ENCODE measurements at regions not wholly inside any gene's neighbourhood (a gene's known extent, or its start where the extent isn't known, plus 50 kb on each side); places are given as distances from the start of the nearest gene placed in this dataset.
"Not testable (repeated sequence)": the region's sequence is repeated elsewhere in the genome, so short reads cannot be mapped to it uniquely, and the experiment has no call there.

DNA sequence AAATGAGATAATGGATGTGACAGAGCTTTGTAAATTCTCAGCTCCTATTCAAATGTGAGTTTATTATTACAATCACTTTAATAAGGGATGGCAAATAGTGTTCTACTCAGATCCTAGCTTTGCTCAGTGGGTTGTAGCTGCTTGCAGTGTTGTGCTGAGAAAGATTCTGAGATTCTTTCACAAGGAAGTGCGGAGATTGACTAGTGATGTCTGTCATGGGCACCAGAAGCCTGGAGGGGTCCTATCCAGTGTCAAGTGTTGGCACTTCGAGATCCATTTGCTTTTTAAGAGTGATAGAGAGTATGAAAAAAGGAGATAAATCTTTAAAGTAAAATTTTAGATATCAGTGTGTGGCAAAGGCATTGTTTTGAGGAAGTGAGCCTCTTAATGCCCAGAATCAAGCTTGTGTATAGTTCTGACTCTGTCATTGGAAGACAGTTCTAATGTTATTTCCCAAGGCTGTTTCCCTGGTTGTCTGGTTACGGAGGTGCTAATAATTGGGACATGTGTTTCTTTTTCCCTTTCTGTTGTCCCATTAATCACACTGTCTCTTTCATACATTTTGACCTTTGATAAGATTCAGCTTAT, 181.7 kb upstream of the SPRED2 start:
- no peak for DNase-seq (ENCODE audit: low spot score)

DNA sequence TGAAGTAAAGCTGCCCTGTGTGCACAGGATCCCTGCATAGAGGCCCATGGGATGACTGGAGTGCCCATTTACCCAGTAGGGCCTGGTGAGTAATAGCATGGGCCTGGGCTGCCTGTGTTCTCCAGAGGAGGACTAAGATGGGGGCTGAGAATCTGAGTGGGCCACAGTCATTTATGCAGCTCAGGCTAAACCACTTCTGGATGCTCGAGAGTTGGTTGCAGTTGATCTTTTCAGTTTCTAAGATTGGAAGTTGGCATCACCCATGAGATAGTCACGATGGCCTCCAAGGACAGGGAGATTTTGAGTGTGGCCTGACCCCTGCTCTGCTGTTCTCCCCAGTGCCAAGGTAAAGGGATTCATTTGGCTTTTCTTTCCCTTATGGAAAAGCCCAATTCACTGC, 179.1 kb upstream of the SPRED2 start:
- no peak for DNase-seq (ENCODE audit: low spot score)

DNA sequence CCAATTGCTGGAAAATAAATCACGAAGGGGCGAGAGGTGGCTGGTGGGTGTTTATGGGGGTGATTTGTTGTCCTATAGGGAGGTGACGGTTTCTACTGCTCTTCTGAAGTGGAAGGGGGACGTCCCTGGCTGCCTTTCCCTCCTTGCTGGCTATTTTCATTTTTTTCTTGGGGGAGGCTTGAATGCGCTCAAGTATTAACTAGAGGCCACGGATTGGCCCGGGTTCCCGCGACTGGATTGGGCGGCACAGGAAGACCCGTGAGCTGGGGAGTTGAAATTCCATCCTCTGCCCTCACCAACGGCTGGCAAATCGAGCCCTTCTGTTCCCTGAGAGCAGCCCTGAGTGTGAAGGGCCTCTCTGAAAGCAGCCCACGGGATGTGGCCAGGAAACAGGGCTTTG, 176.5 kb upstream of the SPRED2 start:
- no peak for DNase-seq (ENCODE audit: low spot score)

DNA sequence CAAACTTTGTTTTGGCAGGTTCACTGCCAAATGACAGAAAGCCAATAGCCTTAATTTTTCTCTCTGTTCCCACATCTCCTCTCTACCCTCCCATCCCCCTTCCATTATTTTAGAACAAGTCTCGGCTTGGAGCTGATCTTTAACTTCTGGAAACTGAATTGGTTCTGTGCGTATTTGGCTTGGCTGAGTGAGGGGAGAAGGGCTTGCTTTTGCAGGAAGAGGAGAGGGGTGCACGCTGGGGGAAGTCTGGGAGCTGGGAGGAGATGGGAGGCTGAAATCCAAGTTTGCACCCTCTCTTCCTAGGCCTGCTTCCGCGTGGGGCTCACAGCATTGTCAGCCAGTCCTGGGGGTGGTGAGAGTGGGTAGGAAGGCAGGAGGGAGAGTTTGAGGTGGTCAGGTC, 176.1 kb upstream of the SPRED2 start:
- DNase-seq (ENCODE audit: low spot score), result no peak

DNA sequence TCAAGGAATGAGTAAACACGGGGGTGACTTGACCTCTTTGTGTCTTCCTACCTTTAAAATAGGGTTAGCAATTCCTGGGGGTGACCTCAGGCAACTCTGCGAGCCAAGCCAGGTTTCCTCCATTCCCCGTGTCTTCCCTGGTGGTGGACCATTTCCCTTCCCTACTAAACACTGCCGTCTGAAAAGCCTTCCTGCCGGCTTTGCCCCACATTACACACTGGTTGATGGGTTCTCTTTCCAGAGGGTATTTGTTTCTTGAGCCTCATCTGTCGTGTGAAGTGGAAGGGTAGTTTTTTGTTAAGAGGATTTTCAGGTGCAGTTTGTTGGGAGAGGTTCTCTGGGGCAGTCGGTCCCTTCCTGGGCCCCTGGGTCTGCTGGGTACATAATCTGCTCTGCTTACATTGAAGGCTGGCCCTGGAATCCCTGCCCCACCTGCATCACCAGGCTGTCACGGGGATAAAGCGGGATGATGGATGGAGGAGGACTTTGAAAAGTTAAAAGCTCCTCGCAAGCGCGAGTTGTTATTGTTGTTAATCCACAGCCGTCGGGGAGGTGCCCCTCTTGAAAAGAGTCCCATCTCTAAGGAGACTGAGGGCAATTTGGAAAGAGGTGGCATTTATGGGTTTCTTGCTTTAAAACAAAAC, 175.4 kb upstream of the SPRED2 start:
- no peak for DNase-seq (ENCODE audit: low spot score)

DNA sequence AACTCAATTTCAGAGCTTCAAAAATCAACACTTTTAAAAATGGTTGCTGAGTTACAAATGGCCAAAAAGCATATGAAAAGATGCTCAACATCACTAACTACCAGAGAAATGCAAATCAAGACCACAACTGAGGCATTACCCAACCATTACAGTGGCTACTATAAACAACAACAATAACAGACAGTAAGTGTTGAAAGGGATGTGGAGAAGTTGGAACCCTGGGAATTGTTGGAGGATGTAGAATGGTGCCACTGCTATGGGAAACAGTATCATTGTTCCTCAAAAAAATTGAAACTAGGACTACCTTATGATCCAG, 173.3 kb upstream of the SPRED2 start:
- no peak for DNase-seq (ENCODE audit: low spot score)

DNA sequence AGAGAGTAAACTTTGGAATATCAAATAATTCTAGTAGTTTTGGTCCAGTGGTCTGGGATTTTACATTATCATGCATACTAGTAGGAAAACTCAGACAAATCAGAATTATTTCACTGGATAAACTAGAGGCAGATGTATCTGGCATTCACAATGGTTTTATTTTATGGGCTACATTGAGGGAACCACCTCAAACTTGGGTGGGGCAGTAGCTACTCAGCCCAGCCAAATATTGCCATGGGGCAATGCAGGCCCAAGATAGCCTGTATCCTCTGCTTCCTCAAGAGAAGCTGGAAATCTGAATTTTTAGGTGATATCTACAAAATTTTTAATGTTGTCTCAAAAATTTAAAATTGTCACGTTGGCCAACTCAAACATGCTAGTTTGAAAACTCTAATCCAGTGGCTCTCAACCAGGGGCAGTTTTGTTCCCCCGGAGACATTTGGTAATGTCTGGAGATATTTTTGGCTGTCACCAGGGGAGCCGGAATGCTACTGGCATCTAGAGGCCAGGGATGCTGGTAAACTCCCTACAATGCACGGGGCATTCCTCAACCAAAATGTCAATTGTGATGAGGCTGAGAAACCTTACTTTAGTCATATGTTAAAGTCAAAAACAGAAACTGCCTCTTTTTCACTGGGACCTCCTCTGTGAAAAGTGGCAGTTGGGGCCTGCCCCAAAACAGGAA, 172.8 kb upstream of the SPRED2 start:
- no peak for DNase-seq (ENCODE audit: low spot score)

DNA sequence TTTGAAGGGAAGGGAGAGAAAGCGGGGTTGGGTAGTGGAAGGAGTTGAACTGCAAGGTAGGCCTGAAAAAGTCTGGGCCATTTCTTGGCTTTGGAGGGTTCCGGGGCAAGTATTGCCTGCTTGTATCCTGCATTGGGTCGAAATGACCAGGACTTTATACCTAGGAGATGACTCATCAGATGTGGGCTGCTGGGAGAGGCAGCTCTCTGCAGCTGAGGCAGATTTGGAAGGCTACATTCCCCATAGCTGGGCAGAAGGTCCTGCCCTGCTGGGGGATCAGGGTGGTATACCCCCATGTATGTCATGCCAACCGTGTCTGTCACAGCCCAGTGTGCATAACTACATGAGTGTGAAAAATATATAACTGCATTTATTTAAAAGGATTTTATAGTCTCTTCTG, 171.8 kb upstream of the SPRED2 start:
- peak; percentile 8 for DNase-seq (ENCODE audit: low spot score)

DNA sequence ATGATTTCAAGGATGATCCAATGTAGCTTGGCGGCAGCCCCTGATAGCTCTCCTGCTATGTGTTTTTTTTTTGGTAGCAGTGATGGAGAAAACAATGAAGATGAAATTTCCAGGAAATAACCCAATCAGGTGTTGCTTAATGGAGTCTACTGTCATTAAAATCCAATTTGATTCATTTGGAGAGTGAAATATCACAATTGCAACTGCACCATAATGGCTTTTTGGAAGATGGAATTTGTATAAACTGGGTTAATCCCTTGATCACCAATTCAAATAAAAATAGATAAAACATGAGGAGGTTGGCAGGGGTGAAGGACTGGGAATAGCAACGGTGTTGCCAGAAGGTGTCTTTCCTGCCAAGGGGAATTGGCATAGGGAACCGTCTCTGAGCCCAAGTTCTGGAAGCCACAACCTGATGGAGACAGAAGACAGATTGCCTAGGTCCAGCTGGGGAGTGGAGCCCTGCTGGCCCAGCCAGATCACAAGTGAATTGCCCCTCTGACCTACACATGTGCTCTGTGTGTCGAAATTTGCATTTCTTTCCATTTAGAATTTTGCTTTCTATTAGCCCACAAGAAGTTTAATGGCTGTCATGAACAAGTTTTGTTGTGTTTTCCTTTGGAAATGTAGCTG, 170.3 kb upstream of the SPRED2 start:
- DNase-seq (ENCODE audit: low spot score), result no peak

DNA sequence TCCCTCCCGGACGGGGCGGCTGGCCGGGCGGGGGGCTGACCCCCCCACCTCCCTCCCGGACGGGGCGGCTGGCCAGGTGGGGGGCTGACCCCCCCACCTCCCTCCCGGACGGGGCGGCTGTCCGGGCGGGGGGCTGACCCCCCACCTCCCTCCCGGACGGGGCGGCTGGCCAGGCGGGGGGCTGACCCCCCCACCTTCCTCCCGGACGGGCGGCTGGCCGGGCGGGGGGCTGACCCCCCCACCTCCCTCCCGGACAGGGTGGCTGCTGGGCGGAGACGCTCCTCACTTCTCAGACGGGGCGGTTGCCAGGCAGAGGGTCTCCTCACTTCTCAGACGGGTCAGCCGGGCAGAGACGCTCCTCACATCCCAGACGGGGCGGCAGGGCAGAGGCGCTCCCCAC, 168.5 kb upstream of the SPRED2 start:
- not testable (repeated sequence) for DNase-seq (ENCODE audit: low spot score)

DNA sequence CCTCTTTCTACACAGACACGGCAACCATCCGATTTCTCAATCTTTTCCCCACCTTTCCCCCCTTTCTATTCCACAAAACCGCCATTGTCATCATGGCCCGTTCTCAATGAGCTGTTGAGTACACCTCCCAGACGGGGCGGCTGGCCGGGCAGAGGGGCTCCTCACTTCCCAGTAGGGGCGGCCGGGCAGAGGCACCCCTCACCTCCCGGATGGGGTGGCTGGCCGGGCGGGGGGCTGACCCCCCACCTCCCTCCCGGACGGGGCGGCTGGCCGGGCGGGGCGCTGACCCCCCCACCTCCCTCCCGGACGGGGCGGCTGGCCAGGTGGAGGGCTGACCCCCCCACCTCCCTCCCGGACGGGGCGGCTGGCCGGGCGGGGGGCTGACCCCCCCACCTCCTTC, 168.0 kb upstream of the SPRED2 start:
- DNase-seq (ENCODE audit: low spot score), result not testable (repeated sequence)

DNA sequence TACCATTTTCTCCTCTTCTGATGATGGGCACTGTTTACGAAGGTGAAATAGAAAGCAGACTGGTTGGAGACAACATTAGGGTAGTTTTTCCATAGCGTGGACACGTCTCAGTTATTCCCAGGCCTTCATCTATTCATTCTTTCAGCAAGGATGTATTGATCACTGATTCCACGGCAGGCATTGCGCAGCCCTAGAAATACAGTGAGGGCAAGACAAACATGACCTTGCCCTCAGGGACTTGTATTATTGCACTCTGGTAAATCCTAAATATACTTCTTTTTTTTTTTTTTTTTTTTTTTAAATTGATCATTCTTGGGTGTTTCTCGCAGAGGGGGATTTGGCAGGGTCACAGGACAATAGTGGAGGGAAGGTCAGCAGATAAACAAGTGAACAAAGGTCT, 167.3 kb upstream of the SPRED2 start:
- no peak for DNase-seq (ENCODE audit: low spot score)

DNA sequence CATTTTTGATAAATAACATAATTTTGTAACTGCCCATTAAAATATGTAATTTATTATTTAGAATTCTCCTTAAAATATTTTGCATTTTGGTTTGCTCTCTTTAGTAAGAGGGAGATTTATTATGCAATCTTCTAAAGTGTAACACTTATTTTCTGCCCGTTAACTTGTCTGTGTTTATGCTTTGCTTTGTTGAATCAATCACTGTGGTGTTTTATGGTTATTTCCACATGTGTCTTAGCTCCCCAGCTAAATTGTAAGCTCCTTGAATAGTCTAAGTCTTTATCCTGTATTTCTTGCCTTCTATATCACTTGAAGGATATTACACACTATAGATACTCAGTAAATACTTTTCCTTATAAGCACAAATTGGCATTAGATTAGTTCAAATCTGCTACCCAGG, 166.6 kb upstream of the SPRED2 start:
- no peak for DNase-seq (ENCODE audit: low spot score)

DNA sequence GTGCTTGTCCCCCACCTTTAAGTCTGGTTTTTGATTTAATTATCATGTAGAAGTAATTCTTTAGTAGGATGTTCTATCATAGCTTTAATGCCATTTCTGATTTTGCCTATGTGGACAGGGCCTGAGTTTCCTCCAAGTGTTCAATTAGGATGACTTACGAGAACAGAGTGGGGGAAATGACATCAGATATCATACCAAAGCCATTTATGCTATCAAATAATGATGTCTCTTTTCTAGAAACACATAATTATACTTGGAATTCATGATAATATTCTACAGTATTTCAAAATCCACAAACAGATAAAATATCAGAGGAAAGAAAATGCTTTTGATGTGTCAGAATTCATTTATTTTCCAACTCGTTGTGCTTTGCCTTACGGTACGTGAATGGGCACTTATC, 165.9 kb upstream of the SPRED2 start:
- no peak for DNase-seq (ENCODE audit: low spot score)

DNA sequence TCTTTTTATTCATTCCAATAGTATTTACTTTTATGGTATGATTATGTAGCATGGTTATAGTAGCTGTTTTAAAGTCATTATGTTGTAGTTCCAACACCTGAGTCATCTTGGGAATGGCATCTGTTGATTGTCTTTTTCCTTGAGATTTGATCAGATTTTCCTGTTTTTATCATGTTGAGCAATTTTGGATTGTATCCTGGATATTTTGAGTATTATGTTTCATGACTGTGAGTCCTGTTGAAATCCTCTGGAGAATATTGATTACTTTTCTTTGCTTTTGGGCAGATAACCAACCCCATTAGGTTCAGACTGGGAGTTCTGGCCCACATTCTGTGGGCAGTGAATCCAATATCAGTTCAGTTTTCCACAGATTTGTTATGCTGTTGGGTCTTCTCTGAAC, 163.2 kb upstream of the SPRED2 start:
- no peak for DNase-seq (ENCODE audit: low spot score)

DNA sequence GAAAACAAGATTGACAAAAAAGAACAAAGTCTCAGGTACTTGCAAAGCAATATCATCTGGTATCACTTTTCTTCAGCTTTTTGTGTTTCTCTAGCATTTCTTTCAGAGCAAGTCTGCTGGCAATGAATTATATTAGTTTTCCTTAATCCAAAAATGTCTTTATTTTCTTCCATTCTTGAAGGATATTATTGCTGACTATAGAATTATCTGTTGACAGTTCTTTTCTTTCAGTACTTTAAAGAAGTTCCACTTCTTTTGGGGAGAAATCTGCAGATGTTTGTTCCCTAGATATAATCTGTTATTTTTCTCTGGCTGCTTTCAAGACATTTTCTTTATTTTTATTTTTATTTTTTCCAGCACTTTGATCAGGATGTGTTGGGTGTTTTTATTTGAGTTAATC, 161.8 kb upstream of the SPRED2 start:
- DNase-seq (ENCODE audit: low spot score), result no peak

DNA sequence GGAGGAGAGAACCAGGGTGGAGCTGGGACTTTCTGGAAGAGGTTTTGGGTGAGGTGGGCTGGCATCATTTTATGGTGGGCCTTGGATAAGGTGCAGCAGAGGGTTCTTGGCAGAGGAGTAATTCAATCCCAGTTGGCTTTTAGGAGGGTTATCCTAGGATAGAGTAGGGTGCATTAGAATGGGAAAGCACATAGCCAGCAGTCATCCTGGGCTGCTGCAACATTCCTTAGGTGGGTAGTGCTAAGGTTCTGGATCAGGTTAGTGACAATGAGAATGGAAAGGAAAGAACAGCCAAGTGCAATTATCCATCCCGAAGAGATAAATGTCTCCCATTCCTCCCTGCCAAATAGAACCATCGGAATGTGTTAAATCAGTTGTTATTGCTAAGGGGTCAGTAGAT, 157.3 kb upstream of the SPRED2 start:
- no peak for DNase-seq (ENCODE audit: low spot score)

DNA sequence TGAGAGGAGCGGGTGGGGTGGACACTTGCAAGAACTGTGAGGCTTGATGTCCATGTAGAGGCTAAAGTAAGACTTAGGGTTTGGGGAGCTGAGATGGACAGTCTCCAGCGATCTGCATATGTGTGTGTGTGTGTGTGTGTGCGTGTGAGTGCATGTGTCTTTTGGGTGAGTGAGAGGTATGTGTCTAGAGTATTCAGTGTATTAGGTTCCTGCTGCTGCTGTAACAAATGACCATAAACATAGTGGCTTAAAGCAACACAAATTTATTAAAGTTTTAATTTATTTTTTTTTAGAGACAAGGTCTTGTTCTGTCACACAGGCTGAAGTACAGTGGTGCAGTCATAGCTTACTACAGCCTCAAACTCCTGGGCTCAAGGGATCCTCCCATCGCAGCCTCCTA, 155.4 kb upstream of the SPRED2 start:
- no peak for DNase-seq (ENCODE audit: low spot score)

DNA sequence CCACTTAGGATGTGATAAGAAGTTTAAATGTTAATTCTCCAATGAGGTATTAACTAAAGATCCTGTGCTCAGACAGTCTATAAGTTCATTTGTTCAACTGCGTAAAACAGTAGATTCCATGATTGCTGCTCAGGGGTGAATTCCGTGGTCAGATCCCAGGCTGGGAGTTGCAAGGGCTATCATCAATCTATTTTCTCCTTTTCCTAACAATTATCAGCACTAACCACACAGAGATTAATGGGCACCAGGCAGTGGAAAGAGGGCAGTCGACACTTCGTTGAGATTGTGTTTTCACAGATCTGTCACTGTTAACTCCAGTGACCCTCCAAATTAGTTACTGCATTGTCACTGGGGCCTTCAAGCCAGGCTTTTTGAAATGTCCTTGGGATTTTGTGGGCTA, 154.1 kb upstream of the SPRED2 start:
- no peak for DNase-seq (ENCODE audit: low spot score)

DNA sequence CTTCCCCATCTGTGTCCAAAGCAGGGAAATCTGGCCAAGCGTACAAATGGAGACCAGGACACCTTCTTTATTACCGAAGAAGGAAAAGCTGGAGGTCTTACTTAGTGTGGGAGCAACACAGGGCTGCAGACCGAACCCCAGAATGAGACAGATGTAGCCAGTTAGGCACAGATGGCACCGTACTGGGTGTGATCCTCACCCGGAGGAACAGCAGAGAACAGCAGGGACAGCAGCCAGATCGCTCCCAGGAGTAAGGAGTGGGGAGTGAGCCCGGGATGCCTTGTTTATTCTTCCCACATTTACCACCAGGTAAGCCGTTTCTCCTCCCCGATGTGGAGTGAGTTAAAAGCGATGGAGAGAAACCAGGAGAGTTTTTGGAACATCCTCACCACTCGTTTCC, 150.7 kb upstream of the SPRED2 start:
- no peak for DNase-seq (ENCODE audit: low spot score)

DNA sequence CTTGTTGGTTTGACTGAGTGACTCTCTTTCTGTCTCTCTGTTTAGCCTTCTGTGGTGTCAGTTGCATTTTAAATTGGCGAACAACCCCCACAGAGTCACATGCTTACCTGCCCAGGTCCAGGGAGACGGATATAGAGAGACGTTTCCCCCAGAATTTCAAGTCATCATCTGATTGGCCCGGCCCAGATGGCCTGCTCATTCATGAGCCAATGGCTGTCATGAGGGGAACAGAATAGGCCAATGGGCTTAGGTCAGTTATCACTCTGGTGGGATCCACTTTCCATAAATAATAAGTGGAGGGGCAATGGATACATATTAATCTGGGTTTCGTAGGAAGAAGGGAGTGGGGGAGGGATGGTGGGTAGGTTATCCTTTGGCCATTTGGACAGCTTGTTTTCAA, 150.0 kb upstream of the SPRED2 start:
- DNase-seq (ENCODE audit: low spot score), result no peak

DNA sequence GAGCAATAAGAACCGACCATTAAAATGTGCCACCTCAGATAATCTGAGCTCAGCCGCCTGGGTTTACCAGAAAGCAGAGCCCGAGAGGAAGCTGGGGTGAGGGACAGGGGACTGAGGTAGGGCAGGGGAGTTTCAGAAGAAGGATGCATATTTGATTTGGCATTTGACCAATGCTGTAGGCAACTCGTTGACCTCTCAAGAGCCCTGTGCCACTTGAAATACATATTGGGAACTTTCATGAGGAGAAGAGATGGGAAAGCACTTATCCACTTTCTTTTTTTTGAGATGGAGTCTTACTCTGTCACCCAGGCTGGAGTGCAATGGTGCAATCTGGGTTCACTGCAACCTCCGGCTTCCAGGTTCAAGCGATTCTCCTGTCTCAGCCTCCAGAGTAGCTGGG, 148.4 kb upstream of the SPRED2 start:
- DNase-seq (ENCODE audit: low spot score), result no peak
